Mesendoderm (in vitro differentiated cells): ENCODE measurements at regions not wholly inside any gene's neighbourhood (a gene's known extent, or its start where the extent isn't known, plus 50 kb on each side); places are given as distances from the start of the nearest gene placed in this dataset.

Experiments used
- DNase-seq: peaks from one replicate; pipeline ENCODE4 v3.0.0; 2013
- H2AK5ac ChIP-seq: 2 replicates; pipeline ENCODE4 v1.6.1; 2013; ENCODE audit warnings: low read length, inconsistent platforms
- H2BK120ac ChIP-seq: 2 replicates; pipeline ENCODE4 v1.6.1; 2013; ENCODE audit warnings: low read depth, mild to moderate bottlenecking, low read length, moderate library complexity, mixed read lengths
- H2BK15ac ChIP-seq: replicated peaks from 2 replicates; pipeline ENCODE4 v1.6.1; 2013; ENCODE audit warnings: low read depth, mild to moderate bottlenecking, moderate library complexity
- H2BK5ac ChIP-seq: 2 replicates; pipeline ENCODE4 v1.6.1; 2013; ENCODE audit warnings: low read length, inconsistent platforms
- H3K18ac ChIP-seq: 2 replicates; pipeline ENCODE4 v1.6.1; 2013; ENCODE audit warnings: mild to moderate bottlenecking, low read length, mixed read lengths
- H3K23ac ChIP-seq: one replicate; pipeline ENCODE4 v1.6.1; 2013; ENCODE audit warnings: low read length
- H3K27ac ChIP-seq: 2 replicates; pipeline ENCODE4 v1.5.1; 2013; ENCODE audit warnings: low read depth, mild to moderate bottlenecking, inconsistent platforms, low read length, moderate library complexity
- H3K27me3 ChIP-seq: 2 replicates; pipeline ENCODE4 v1.6.1; 2013; ENCODE audit warnings: low read length, control low read depth, mild to moderate bottlenecking, inconsistent platforms; ENCODE audit not compliant: insufficient read depth, poor library complexity
- H3K36me3 ChIP-seq: 2 replicates; pipeline ENCODE4 v1.6.1; 2013; ENCODE audit warnings: low read length, inconsistent platforms; ENCODE audit not compliant: control insufficient read depth, insufficient read depth
- H3K4ac ChIP-seq: one replicate; pipeline ENCODE4 v1.6.1; 2013; ENCODE audit warnings: low read depth, mild to moderate bottlenecking, low read length, moderate library complexity
- H3K4me1 ChIP-seq: 2 replicates; pipeline ENCODE4 v1.6.1; 2013; ENCODE audit warnings: low read depth, low read length, inconsistent platforms; ENCODE audit not compliant: control insufficient read depth
- H3K4me2 ChIP-seq: 2 replicates; pipeline ENCODE4 v1.6.1; 2013; ENCODE audit warnings: low read length
- H3K4me3 ChIP-seq: 2 replicates; pipeline ENCODE4 v1.5.1; 2013; ENCODE audit warnings: mild to moderate bottlenecking, low read length
- H3K56ac ChIP-seq: one replicate; pipeline ENCODE4 v1.6.1; 2013; ENCODE audit warnings: low read length
- H3K79me1 ChIP-seq: 2 replicates; pipeline ENCODE4 v1.6.1; 2013; ENCODE audit warnings: low read length, inconsistent platforms
- H3K79me2 ChIP-seq: 2 replicates; pipeline ENCODE4 v1.6.1; 2013; ENCODE audit warnings: mild to moderate bottlenecking, low read length; ENCODE audit not compliant: control insufficient read depth, insufficient read depth
- H3K9ac ChIP-seq: 2 replicates; pipeline ENCODE4 v1.6.1; 2013; ENCODE audit warnings: low read length, inconsistent platforms
- H4K5ac ChIP-seq: one replicate; pipeline ENCODE4 v1.6.1; 2013; ENCODE audit warnings: low read length
- H4K8ac ChIP-seq: one replicate; pipeline ENCODE4 v1.6.1; 2013; ENCODE audit warnings: low read depth, mild to moderate bottlenecking, control low read depth, low read length, moderate library complexity
- WGBS: extraction: QIAGEN DNeasy Blood & Tissue Kit; methylation state at CpG from one replicate; pipeline ENCODE4 v1.1.7; 2013; ENCODE audit warnings: low lambda C conversion rate, missing lambda C conversion rate; ENCODE audit not compliant: insufficient coverage; ENCODE audit errors: extremely low coverage; 5-methylcytosine and 5-hydroxymethylcytosine counted together

DNA sequence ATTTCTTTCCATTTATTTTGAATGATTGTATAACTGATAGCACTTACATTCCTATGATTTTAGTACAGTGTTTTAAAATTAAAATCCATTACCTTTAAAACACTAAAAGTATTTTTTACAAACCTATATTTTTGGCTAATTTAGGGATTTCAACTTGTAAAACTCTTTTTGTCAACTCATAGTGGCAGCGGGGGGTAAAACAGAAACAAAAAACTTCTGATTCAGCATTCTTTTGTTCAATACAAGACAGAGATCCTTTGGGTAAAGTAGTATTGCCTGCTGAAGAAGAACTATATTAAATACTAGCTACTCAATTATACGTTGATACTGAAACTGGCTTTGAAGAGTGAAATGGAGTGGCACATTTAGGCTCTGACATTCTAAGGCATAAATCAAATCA lies 437.4 kb upstream of the CDH19 start:
- no peak overlapping the region for H3K23ac ChIP-seq
- no peaks in the 10 kb centered on the region for H3K79me2 ChIP-seq
- no peak overlapping the region for H2BK15ac ChIP-seq
- H3K79me1 ChIP-seq: no peaks in the 10 kb centered on the region
- H2BK120ac ChIP-seq: no peak overlapping the region
- H3K27me3 ChIP-seq: no peaks in the 10 kb centered on the region
- DNase-seq: no peak
- no peak overlapping the region for H2BK5ac ChIP-seq
- no peak overlapping the region for H2AK5ac ChIP-seq
- no peak overlapping the region for H3K56ac ChIP-seq
- no peak overlapping the region for H3K27ac ChIP-seq
- H3K4me1 ChIP-seq: no peaks in the 10 kb centered on the region
- H3K18ac ChIP-seq: no peak overlapping the region
- no CpG with 5 or more reads among the region's 2 CpGs for WGBS
- H3K4me2 ChIP-seq: no peak overlapping the region
- H4K5ac ChIP-seq: no peak overlapping the region
- H3K36me3 ChIP-seq: no peaks in the 10 kb centered on the region
- no peak overlapping the region for H4K8ac ChIP-seq
- H3K4me3 ChIP-seq: no peak overlapping the region
- H3K9ac ChIP-seq: no peak overlapping the region
- no peak overlapping the region for H3K4ac ChIP-seq

DNA sequence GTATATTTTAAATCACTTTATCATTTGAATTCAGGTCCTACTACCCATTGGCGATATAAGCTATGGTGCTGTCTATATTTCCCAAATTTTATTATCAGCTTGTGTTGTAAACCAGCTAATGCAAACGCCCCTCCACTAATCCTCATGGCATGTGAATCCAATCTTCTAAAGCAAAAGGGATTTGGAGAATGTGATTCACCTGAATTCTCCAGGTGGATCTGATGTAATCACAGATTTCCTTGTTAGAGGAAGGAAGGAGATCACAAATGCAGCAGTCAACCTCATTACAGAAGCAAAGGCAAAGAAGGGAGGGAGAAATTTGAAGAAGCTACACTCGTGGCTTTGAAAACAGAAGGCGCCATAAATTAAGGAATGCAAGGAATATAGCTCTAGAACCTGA lies 431.1 kb upstream of the CDH19 start:
- Histone ChIP-seq H3K56ac (no peak overlapping the region), H4K8ac (no peak overlapping the region), H3K9ac (no peak overlapping the region), H3K4me1 (no peaks in the 10 kb centered on the region), H3K27me3 (no peaks in the 10 kb centered on the region), H2AK5ac (no peak overlapping the region), H4K5ac (no peak overlapping the region), H3K36me3 (no peaks in the 10 kb centered on the region), H3K4me3 (no peak overlapping the region), H2BK15ac (no peak overlapping the region), H3K27ac (no peak overlapping the region), H3K23ac (no peak overlapping the region), H2BK120ac (no peak overlapping the region), H3K79me1 (no peaks in the 10 kb centered on the region), H2BK5ac (no peak overlapping the region), H3K4ac (no peak overlapping the region), H3K18ac (no peak overlapping the region), H3K79me2 (no peaks in the 10 kb centered on the region), H3K4me2 (no peak overlapping the region)
- peak; percentile 85 for DNase-seq
- no CpG with 5 or more reads among the region's 4 CpGs for WGBS

DNA sequence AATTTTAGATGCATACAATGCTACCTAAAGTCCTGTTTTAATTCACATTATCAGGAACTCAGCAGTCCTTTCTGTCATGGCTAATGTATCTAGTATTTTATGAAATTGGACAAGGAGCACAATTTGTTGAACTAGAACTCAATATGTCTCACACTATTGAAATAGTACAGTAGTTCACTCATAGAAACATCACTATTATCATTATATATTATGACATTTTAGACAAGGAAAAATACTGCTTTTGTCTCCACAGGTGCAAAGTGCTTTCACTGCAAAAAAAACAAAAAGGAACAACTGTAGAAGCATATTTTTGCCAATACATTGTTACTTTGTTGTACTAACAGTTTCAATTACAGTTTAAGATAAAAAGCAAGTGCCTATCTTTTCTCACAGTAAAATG lies 419.2 kb upstream of the CDH19 start:
- Histone ChIP-seq H2BK15ac (no peak overlapping the region), H2BK120ac (no peak overlapping the region), H3K36me3 (no peaks in the 10 kb centered on the region), H3K79me1 (no peaks in the 10 kb centered on the region), H4K5ac (no peak overlapping the region), H2AK5ac (no peak overlapping the region), H3K4me3 (no peak overlapping the region), H3K27ac (no peak overlapping the region), H3K79me2 (no peaks in the 10 kb centered on the region), H4K8ac (no peak overlapping the region), H3K4ac (no peak overlapping the region), H3K9ac (no peak overlapping the region), H3K27me3 (no peaks in the 10 kb centered on the region), H2BK5ac (no peak overlapping the region), H3K4me1 (peaks cover 2% of the 10 kb centered on the region), H3K23ac (no peak overlapping the region), H3K4me2 (no peak overlapping the region), H3K18ac (no peak overlapping the region), H3K56ac (no peak overlapping the region)
- no peak for DNase-seq

DNA sequence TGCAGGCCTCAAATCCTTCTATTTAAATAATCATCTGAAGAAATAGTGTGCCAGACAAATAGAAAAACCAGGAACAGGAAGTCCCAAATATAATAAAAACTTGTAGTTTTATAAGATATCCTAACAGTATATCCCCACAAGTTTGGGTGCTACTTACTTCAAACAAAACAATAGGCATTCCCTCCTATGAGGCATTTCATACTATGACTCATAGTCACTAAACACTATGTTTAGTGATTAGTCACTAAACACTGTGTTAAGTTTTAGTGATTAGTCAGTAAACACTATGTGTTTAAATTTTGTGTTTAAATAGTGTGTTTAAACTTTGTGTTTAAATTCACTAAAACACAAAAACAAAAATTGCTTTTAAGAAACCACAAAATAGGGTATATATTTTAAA lies 407.0 kb upstream of the CDH19 start:
- no peak overlapping the region for H3K56ac ChIP-seq
- no peak overlapping the region for H3K23ac ChIP-seq
- H3K4me2 ChIP-seq: no peak overlapping the region
- H3K27me3 ChIP-seq: no peaks in the 10 kb centered on the region
- no peak overlapping the region for H3K4me3 ChIP-seq
- H2BK15ac ChIP-seq: no peak overlapping the region
- H3K18ac ChIP-seq: no peak overlapping the region
- no peaks in the 10 kb centered on the region for H3K79me2 ChIP-seq
- H2AK5ac ChIP-seq: no peak overlapping the region
- H3K79me1 ChIP-seq: no peaks in the 10 kb centered on the region
- no peaks in the 10 kb centered on the region for H3K36me3 ChIP-seq
- H3K27ac ChIP-seq: no peak overlapping the region
- no peak overlapping the region for H3K4ac ChIP-seq
- H2BK120ac ChIP-seq: no peak overlapping the region
- no peak overlapping the region for H3K9ac ChIP-seq
- H3K4me1 ChIP-seq: no peaks in the 10 kb centered on the region
- no peak overlapping the region for H4K8ac ChIP-seq
- DNase-seq: no peak
- H4K5ac ChIP-seq: no peak overlapping the region
- H2BK5ac ChIP-seq: no peak overlapping the region

DNA sequence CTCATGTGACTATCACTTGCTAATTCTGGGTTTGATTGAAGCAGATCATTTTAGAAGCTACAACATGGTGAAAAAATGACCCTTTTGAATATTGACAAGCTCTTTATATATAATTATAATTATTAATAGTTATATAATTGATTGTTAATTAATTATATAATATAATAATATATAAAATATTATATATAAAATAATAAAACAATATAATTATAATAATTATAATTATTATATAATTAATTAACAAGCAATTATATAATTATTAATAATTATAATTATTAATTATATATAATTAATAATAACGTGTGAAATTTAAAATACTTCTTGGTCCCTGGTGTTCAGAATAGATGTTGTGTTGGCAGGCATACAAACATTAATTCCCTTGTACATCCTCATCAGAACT lies 404.1 kb upstream of the CDH19 start:
- no peak overlapping the region for H4K8ac ChIP-seq
- no peak overlapping the region for H3K4me2 ChIP-seq
- no peaks in the 10 kb centered on the region for H3K79me1 ChIP-seq
- H3K79me2 ChIP-seq: no peaks in the 10 kb centered on the region
- no peaks in the 10 kb centered on the region for H3K27me3 ChIP-seq
- H3K36me3 ChIP-seq: no peaks in the 10 kb centered on the region
- no peak overlapping the region for H3K4me3 ChIP-seq
- no peak overlapping the region for H2BK15ac ChIP-seq
- no peak overlapping the region for H4K5ac ChIP-seq
- DNase-seq: no peak
- H2BK120ac ChIP-seq: no peak overlapping the region
- H3K4me1 ChIP-seq: no peaks in the 10 kb centered on the region
- no peak overlapping the region for H3K56ac ChIP-seq
- no peak overlapping the region for H3K4ac ChIP-seq
- H3K18ac ChIP-seq: no peak overlapping the region
- H3K27ac ChIP-seq: no peak overlapping the region
- no peak overlapping the region for H2BK5ac ChIP-seq
- no peak overlapping the region for H2AK5ac ChIP-seq
- no peak overlapping the region for H3K23ac ChIP-seq
- H3K9ac ChIP-seq: no peak overlapping the region
- no CpG with 5 or more reads among the region's 1 CpG for WGBS

DNA sequence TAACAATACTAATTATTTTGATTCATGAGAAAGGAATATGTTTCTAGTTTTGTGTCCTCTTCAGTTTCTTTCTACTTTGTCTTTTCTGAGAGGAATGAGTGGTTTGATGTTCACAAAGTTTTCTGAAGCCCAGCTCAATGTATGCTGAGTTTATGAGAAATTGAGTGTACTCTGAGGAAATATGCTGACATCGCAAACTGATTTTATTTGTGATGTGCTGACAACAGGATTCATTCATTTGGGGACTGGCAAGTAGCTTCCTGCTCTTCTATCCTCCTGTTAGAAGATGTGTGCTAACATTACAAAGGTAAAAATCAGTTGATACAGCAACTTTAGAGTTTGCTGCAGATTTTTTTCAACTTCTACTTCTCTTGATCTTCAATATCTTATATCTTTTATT lies 403.2 kb upstream of the CDH19 start:
- H3K4me2 ChIP-seq: no peak overlapping the region
- H3K79me1 ChIP-seq: no peaks in the 10 kb centered on the region
- H2BK15ac ChIP-seq: no peak overlapping the region
- H2AK5ac ChIP-seq: no peak overlapping the region
- no peak overlapping the region for H3K4ac ChIP-seq
- no peak overlapping the region for H3K23ac ChIP-seq
- no peak overlapping the region for H3K4me3 ChIP-seq
- H3K27me3 ChIP-seq: no peaks in the 10 kb centered on the region
- no peak overlapping the region for H4K8ac ChIP-seq
- H3K36me3 ChIP-seq: no peaks in the 10 kb centered on the region
- no peak for DNase-seq
- H2BK120ac ChIP-seq: no peak overlapping the region
- H3K56ac ChIP-seq: no peak overlapping the region
- H4K5ac ChIP-seq: no peak overlapping the region
- no CpG with 5 or more reads among the region's 1 CpG for WGBS
- no peak overlapping the region for H3K9ac ChIP-seq
- H2BK5ac ChIP-seq: no peak overlapping the region
- no peak overlapping the region for H3K27ac ChIP-seq
- H3K79me2 ChIP-seq: no peaks in the 10 kb centered on the region
- H3K18ac ChIP-seq: no peak overlapping the region
- no peaks in the 10 kb centered on the region for H3K4me1 ChIP-seq
